H1 (cell line): ENCODE measurements at regions not wholly inside any gene's neighbourhood (a gene's known extent, or its start where the extent isn't known, plus 50 kb on each side); places are given as distances from the start of the nearest gene placed in this dataset.

Source experiments
- CTCF ChIA-PET: fragments of 300-600 bp; sonication (Branson Sonifier 250); formaldehyde crosslinking; loops from one replicate; lab custom pipeline; 2021; ENCODE audit not compliant: partially characterized antibody; lab: Charles Lee
- POLR2A ChIA-PET: fragments of 300-600 bp; sonication (Branson Sonifier 250); formaldehyde crosslinking; loops from one replicate; lab custom pipeline; 2021; ENCODE audit warnings: inconsistent platforms; ENCODE audit not compliant: partially characterized antibody; lab: Charles Lee
- DNase-seq, 2 experiments: peaks; one replicate each; pipeline versions ENCODE4 v3.0.0 to v3.0.0-alpha.2; 2010 to 2022; ENCODE audit warnings: low spot score in 2 of 2, low read depth in 1 of 2, mixed read lengths in 1 of 2
- FAIRE-seq: peaks from 2 replicates; lab custom pipeline; 2011; peaks lifted over from hg19 to GRCh38; lab: Jason Lieb, UNC
- H2AFZ ChIP-seq: 2 replicates; pipeline ENCODE4 v1.8.1; 2012; ENCODE audit warnings: low read length, inconsistent platforms
- H2AK5ac ChIP-seq: 2 replicates; pipeline ENCODE4 v1.6.1; 2013; ENCODE audit warnings: low read depth, low read length
- H2BK120ac ChIP-seq: replicated peaks from 2 replicates; pipeline ENCODE3; 2013; ENCODE audit warnings: low read depth, low read length, inconsistent platforms
- H2BK12ac ChIP-seq: 2 replicates; pipeline ENCODE4 v1.6.1; 2013; ENCODE audit warnings: low read depth, low read length
- H2BK15ac ChIP-seq: 2 replicates; pipeline ENCODE4 v1.6.1; 2013; ENCODE audit warnings: low read length
- H2BK20ac ChIP-seq: 2 replicates; pipeline ENCODE4 v1.6.1; 2013; ENCODE audit warnings: low read length
- H2BK5ac ChIP-seq: 2 replicates; pipeline ENCODE4 v1.6.1; 2013; ENCODE audit warnings: low read depth, low read length
- H3K14ac ChIP-seq: 2 replicates; pipeline ENCODE4 v1.6.1; 2013; ENCODE audit warnings: inconsistent platforms; ENCODE audit not compliant: insufficient read length
- H3K18ac ChIP-seq: 2 replicates; pipeline ENCODE4 v1.6.1; 2013; ENCODE audit warnings: low read length; ENCODE audit errors: extremely low read depth
- H3K23ac ChIP-seq: 2 replicates; pipeline ENCODE4 v1.6.1; 2013; ENCODE audit warnings: inconsistent platforms; ENCODE audit not compliant: insufficient read length
- H3K23me2 ChIP-seq: 2 replicates; pipeline ENCODE4 v1.6.1; 2013; ENCODE audit warnings: low read depth, low read length
- H3K27ac ChIP-seq: 2 replicates; pipeline ENCODE4 v1.6.1; 2011; ENCODE audit warnings: low read depth, low read length, inconsistent platforms
- H3K27me3 ChIP-seq, 4 experiments: replicated peaks in 1 of 4; 1 replicate in 1 of 4; 2 replicates in 3 of 4; pipeline versions ENCODE4 v1.6.1 to v1.8.1; 2011 to 2013; ENCODE audit warnings: low read length in 3 of 4, mild to moderate bottlenecking in 3 of 4, inconsistent platforms in 2 of 4, mixed read lengths in 2 of 4, moderate library complexity in 1 of 4; ENCODE audit not compliant: control insufficient read depth in 3 of 4, insufficient read depth in 3 of 4; ENCODE audit errors: extremely low read depth in 1 of 4
- H3K36me3 ChIP-seq, 4 experiments: 2 replicates each; pipeline versions ENCODE4 v1.6.1 to v1.8.1; 2011 to 2013; ENCODE audit warnings: mild to moderate bottlenecking in 4 of 4, low read length in 3 of 4, moderate library complexity in 2 of 4, control low read depth in 1 of 4, inconsistent platforms in 1 of 4; ENCODE audit not compliant: insufficient read depth in 4 of 4, control insufficient read depth in 2 of 4
- H3K4ac ChIP-seq: replicated peaks from 2 replicates; pipeline ENCODE3; 2013; ENCODE audit warnings: low read length, low read depth, mixed read lengths, inconsistent platforms; ENCODE audit not compliant: insufficient read length
- H3K4me1 ChIP-seq, 4 experiments: replicated peaks in 1 of 4; 1 replicate in 1 of 4; 2 replicates in 3 of 4; pipeline versions ENCODE4 v1.6.1 to v1.8.1; 2011 to 2013; ENCODE audit warnings: low read length in 3 of 4, inconsistent platforms in 2 of 4, mixed read lengths in 1 of 4; ENCODE audit not compliant: insufficient read depth in 4 of 4, control insufficient read depth in 3 of 4
- H3K4me2 ChIP-seq, 2 experiments: 2 replicates each; pipeline versions ENCODE4 v1.6.1 to v1.8.1; 2011 to 2013; ENCODE audit warnings: low read depth in 2 of 2, low read length in 2 of 2, control low read depth in 1 of 2, inconsistent platforms in 1 of 2, mild to moderate bottlenecking in 1 of 2; ENCODE audit not compliant: insufficient read depth in 1 of 2
- H3K4me3 ChIP-seq, 4 experiments: fragments of 200-600, 300-600 bp in 1 of 4; sonication (generic), shearing (Covaris generic), sonication (Bioruptor Twin) in 1 of 4; 2 replicates each; pipeline versions ENCODE4 v1.5.1 to v1.8.1; 2011 to 2016; ENCODE audit warnings: low read length in 4 of 4, low read depth in 3 of 4, control low read depth in 2 of 4, inconsistent platforms in 2 of 4, mild to moderate bottlenecking in 2 of 4, mixed read lengths in 1 of 4, moderate library complexity in 1 of 4; ENCODE audit not compliant: insufficient read depth in 2 of 4; ENCODE audit errors: extremely low read depth in 1 of 4
- H3K56ac ChIP-seq: replicated peaks from 2 replicates; pipeline ENCODE3; 2013; ENCODE audit warnings: low read depth, mild to moderate bottlenecking, mixed read lengths, low read length, inconsistent platforms; ENCODE audit not compliant: insufficient read length
- H3K79me1 ChIP-seq: 2 replicates; pipeline ENCODE4 v1.6.1; 2013; ENCODE audit warnings: low read depth, low read length, control low read depth
- H3K79me2 ChIP-seq, 2 experiments: 2 replicates each; pipeline versions ENCODE4 v1.6.1 to v1.8.1; 2012 to 2013; ENCODE audit warnings: low read length in 2 of 2, mild to moderate bottlenecking in 2 of 2, inconsistent platforms in 1 of 2; ENCODE audit not compliant: insufficient read depth in 2 of 2, control insufficient read depth in 1 of 2
- H3K9ac ChIP-seq, 4 experiments: replicated peaks in 1 of 4; 1 replicate in 1 of 4; 2 replicates in 3 of 4; pipeline versions ENCODE4 v1.6.1 to v1.8.1; 2011 to 2013; ENCODE audit warnings: low read depth in 3 of 4, low read length in 3 of 4, control low read depth in 2 of 4, mild to moderate bottlenecking in 2 of 4, moderate library complexity in 2 of 4, inconsistent platforms in 1 of 4; ENCODE audit errors: extremely low read depth in 1 of 4
- H3K9me3 ChIP-seq, 2 experiments: 2 replicates each; pipeline versions ENCODE4 v1.6.1 to v1.8.1; 2012 to 2013; ENCODE audit warnings: mild to moderate bottlenecking in 2 of 2, moderate library complexity in 2 of 2, control low read depth in 1 of 2, inconsistent platforms in 1 of 2, low read depth in 1 of 2, low read length in 1 of 2, mixed read lengths in 1 of 2; ENCODE audit not compliant: insufficient read depth in 2 of 2
- H4K20me1 ChIP-seq, 2 experiments: replicated peaks in 1 of 2; 2 replicates each; pipeline versions ENCODE3 to v1.8.1; 2011 to 2013; ENCODE audit warnings: inconsistent platforms in 2 of 2, low read length in 2 of 2, mild to moderate bottlenecking in 1 of 2; ENCODE audit not compliant: insufficient read depth in 2 of 2, control insufficient read depth in 1 of 2
- H4K5ac ChIP-seq: 2 replicates; pipeline ENCODE4 v1.6.1; 2013; ENCODE audit warnings: low read length, low read depth, mixed read lengths, inconsistent platforms; ENCODE audit not compliant: insufficient read length
- H4K8ac ChIP-seq: 2 replicates; pipeline ENCODE4 v1.8.0; 2013; ENCODE audit warnings: mild to moderate bottlenecking, moderate library complexity, low read length, inconsistent platforms; ENCODE audit not compliant: insufficient read depth; ENCODE audit errors: extremely low read depth
- H4K91ac ChIP-seq: replicated peaks from 2 replicates; pipeline ENCODE3; 2013; ENCODE audit warnings: low read length, mixed read lengths, inconsistent platforms; ENCODE audit not compliant: insufficient read length
- CREB1 ChIP-seq: IDR thresholded peaks from 2 replicates; pipeline ENCODE4 v1.6.1; 2012; ENCODE audit warnings: inconsistent platforms
- SIRT6 ChIP-seq: IDR thresholded peaks from one replicate; pipeline ENCODE4 v1.7.1; 2012; ENCODE audit warnings: low read length, inconsistent platforms
- SP2 ChIP-seq: IDR thresholded peaks from 2 replicates; pipeline ENCODE4 v1.6.1; 2012; ENCODE audit warnings: mild to moderate bottlenecking, low read length, inconsistent platforms
- TEAD4 ChIP-seq: IDR thresholded peaks from 2 replicates; pipeline ENCODE4 v1.6.1; 2012; ENCODE audit warnings: low read depth, low read length, inconsistent platforms, mixed read lengths
- WGBS, 2 experiments: shearing (Covaris generic) in 1 of 2; methylation state at CpG; one replicate each; pipeline versions ENCODE4 v1.1.6 to v1.1.7; 2013 to 2015; ENCODE audit warnings: low lambda C conversion rate in 2 of 2, mixed read lengths in 2 of 2, inconsistent platforms in 1 of 2, low coverage in 1 of 2, missing lambda C conversion rate in 1 of 2; ENCODE audit not compliant: insufficient replicate concordance in 2 of 2, insufficient coverage in 1 of 2, insufficient read length in 1 of 2; ENCODE audit errors: extremely low coverage in 1 of 2, missing lambda C conversion rate in 1 of 2; 5-methylcytosine and 5-hydroxymethylcytosine counted together
- TF ChIP-seq, protein P1 (sequence below): IDR thresholded peaks from 2 replicates; pipeline ENCODE4 v1.6.1; 2012; ENCODE audit warnings: low read length, inconsistent platforms
- TF ChIP-seq, protein P2 (sequence below): IDR thresholded peaks from 2 replicates; pipeline ENCODE4 v1.6.1; 2012; ENCODE audit warnings: inconsistent platforms

DNA sequence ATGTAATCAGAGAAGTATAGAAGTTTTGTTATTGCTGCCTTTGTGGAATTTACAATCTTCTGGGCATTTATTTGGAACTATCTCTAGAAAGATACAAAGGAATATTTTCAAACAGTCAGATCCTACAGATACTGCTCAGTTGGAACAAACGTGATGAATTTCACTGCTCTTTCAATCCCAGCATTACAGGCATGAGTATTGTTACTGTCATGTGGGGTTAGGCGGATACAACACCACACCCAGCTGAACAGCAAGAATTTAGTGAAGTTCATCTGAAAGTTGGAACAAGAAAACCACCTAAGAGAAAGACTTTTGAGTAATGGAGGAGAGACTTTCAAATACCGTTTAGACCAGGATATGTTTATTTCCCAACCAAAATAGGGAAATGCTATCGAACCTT lies 123.3 kb upstream of the PLXNC1 start:
- Histone ChIP-seq H3K4ac (no peak overlapping the region), H4K20me1 (no peaks in the 10 kb centered on the region), H3K9me3 (peaks cover 11 to 14% of the 10 kb centered on the region in 2 experiments), H3K36me3 (no peaks in the 10 kb centered on the region), H2AFZ (no peak overlapping the region), H2BK5ac (no peak overlapping the region), H2BK12ac (no peak overlapping the region), H2BK20ac (no peak overlapping the region), H3K79me2 (no peaks in the 10 kb centered on the region), H3K9ac (no peak overlapping the region), H2BK120ac (no peak overlapping the region), H3K56ac (no peak overlapping the region), H3K79me1 (no peaks in the 10 kb centered on the region), H4K5ac (no peak overlapping the region), H3K23me2 (no peaks in the 10 kb centered on the region), H3K4me2 (no peak overlapping the region), H4K8ac (no peak overlapping the region)
- CTCF ChIA-PET = interaction anchor here (0.6 kb wide), 1 partner anchor 10 kb away, joined by 4 read pairs; no protein-coding TSS in a partner anchor
- TF ChIP-seq TEAD4 = no peak
- TF ChIP-seq CREB1 = no peak
- TF ChIP-seq, protein P1, sequence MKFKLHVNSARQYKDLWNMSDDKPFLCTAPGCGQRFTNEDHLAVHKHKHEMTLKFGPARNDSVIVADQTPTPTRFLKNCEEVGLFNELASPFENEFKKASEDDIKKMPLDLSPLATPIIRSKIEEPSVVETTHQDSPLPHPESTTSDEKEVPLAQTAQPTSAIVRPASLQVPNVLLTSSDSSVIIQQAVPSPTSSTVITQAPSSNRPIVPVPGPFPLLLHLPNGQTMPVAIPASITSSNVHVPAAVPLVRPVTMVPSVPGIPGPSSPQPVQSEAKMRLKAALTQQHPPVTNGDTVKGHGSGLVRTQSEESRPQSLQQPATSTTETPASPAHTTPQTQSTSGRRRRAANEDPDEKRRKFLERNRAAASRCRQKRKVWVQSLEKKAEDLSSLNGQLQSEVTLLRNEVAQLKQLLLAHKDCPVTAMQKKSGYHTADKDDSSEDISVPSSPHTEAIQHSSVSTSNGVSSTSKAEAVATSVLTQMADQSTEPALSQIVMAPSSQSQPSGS = no peak
- no peak for TF ChIP-seq SP2
- TF ChIP-seq SIRT6 = no peak
- TF ChIP-seq, protein P2, sequence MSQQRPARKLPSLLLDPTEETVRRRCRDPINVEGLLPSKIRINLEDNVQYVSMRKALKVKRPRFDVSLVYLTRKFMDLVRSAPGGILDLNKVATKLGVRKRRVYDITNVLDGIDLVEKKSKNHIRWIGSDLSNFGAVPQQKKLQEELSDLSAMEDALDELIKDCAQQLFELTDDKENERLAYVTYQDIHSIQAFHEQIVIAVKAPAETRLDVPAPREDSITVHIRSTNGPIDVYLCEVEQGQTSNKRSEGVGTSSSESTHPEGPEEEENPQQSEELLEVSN = no peak
- TF ChIP-seq, all 59 proteins: peak for 0
- POLR2A ChIA-PET = no interaction called here
- DNase-seq (no peak), FAIRE-seq (no peak)
- Histone ChIP-seq H3K4me1 (no peaks in the 10 kb centered on the region), H3K4me3 (no peak overlapping the region), H3K14ac (no peak overlapping the region), H2AK5ac (no peak overlapping the region), H3K27me3 (no peaks in the 10 kb centered on the region), H2BK15ac (no peak overlapping the region), H3K23ac (no peak overlapping the region), H4K91ac (no peak overlapping the region), H3K27ac (no peak overlapping the region), H3K18ac (no peak overlapping the region)
- WGBS, 2 experiments = 92% methylated on average over 4 of the region's 4 CpGs; no CpG with 5 or more reads in 1 of the 2 experiments
